GM19240 (cell line): ENCODE measurements at regions not wholly inside any gene's neighbourhood (a gene's known extent, or its start where the extent isn't known, plus 50 kb on each side); places are given as distances from the start of the nearest gene placed in this dataset.

Experiments used
- DNase-seq: peaks from one replicate; pipeline ENCODE4 v3.0.0; 2011; ENCODE audit warnings: low spot score; ENCODE audit not compliant: insufficient read length

GRCh38 chr3:56869157-56869889, 67.6 kb upstream of the ARHGEF3 start:
- no peak for DNase-seq

- DNase-seq = no peak
Measured at GRCh38 chr3:56868706-56869105, 67.0 kb upstream of the ARHGEF3 start.

GRCh38 chr3:56867671-56868070, 65.9 kb upstream of the ARHGEF3 start:
- no peak for DNase-seq

- DNase-seq = no peak
Measured at GRCh38 chr3:56864918-56865524, 63.3 kb upstream of the ARHGEF3 start.

GRCh38 chr3:56864090-56864489, 62.3 kb upstream of the ARHGEF3 start:
- no peak for DNase-seq

GRCh38 chr3:56862352-56863062, 60.8 kb upstream of the ARHGEF3 start:
- no peak for DNase-seq

- DNase-seq = no peak
Measured at GRCh38 chr3:56861511-56861910, 59.8 kb upstream of the ARHGEF3 start.

GRCh38 chr3:56860939-56861338, 59.2 kb upstream of the ARHGEF3 start:
- no peak for DNase-seq

- no peak for DNase-seq
Measured at GRCh38 chr3:56860351-56860750, 58.6 kb upstream of the ARHGEF3 start.

- no peak for DNase-seq
Measured at GRCh38 chr3:56858331-56858730, 56.6 kb upstream of the ARHGEF3 start.

GRCh38 chr3:56857178-56857577, 55.4 kb upstream of the ARHGEF3 start:
- DNase-seq = no peak

- no peak for DNase-seq
Measured at GRCh38 chr3:56856752-56857151, 55.0 kb upstream of the ARHGEF3 start.

- DNase-seq = no peak
Measured at GRCh38 chr3:56855856-56856512, 54.2 kb upstream of the ARHGEF3 start.

GRCh38 chr3:56854856-56855611, 53.3 kb upstream of the ARHGEF3 start:
- no peak for DNase-seq

GRCh38 chr3:56851966-56852884, 50.5 kb upstream of the ARHGEF3 start:
- no peak for DNase-seq
